GM18861 (cell line): ENCODE measurements at regions not wholly inside any gene's neighbourhood (a gene's known extent, or its start where the extent isn't known, plus 50 kb on each side); places are given as distances from the start of the nearest gene placed in this dataset.

Source experiments
- ATAC-seq: cut with Tn5 transposase; IDR thresholded peaks from one replicate; pipeline ENCODE4 v1.9.1; 2021; ENCODE audit not compliant: unreplicated experiment

GRCh38 chr1:239268941-239269340 is 117.4 kb upstream of the CHRM3 start:
- no peak for ATAC-seq

GRCh38 chr1:239268007-239268406 is 118.4 kb upstream of the CHRM3 start:
- no peak for ATAC-seq

- no peak for ATAC-seq
Observed at GRCh38 chr1:239263801-239264200, 122.6 kb upstream of the CHRM3 start.

GRCh38 chr1:239262538-239262937 is 123.8 kb upstream of the CHRM3 start:
- no peak for ATAC-seq

- ATAC-seq, result no peak
Observed at GRCh38 chr1:239261521-239261920, 124.8 kb upstream of the CHRM3 start.

GRCh38 chr1:239260842-239261241 is 125.5 kb upstream of the CHRM3 start:
- ATAC-seq, result no peak

- ATAC-seq, result no peak
Observed at GRCh38 chr1:239255628-239256160, 130.7 kb upstream of the CHRM3 start.

- no peak for ATAC-seq
Observed at GRCh38 chr1:239254999-239255398, 131.4 kb upstream of the CHRM3 start.

- no peak for ATAC-seq
Observed at GRCh38 chr1:239253032-239253431, 133.3 kb upstream of the CHRM3 start.

- no peak for ATAC-seq
Observed at GRCh38 chr1:239250353-239251035, 135.9 kb upstream of the CHRM3 start.

- no peak for ATAC-seq
Observed at GRCh38 chr1:239247285-239247684, 139.1 kb upstream of the CHRM3 start.

GRCh38 chr1:239244084-239244483 is 142.3 kb upstream of the CHRM3 start:
- no peak for ATAC-seq

GRCh38 chr1:239243006-239243405 is 143.4 kb upstream of the CHRM3 start:
- no peak for ATAC-seq

- no peak for ATAC-seq
Observed at GRCh38 chr1:239242404-239242803, 144.0 kb upstream of the CHRM3 start.

GRCh38 chr1:239240736-239241135 is 145.6 kb upstream of the CHRM3 start:
- ATAC-seq, result no peak

- no peak for ATAC-seq
Observed at GRCh38 chr1:239239529-239239928, 146.8 kb upstream of the CHRM3 start.

- ATAC-seq, result no peak
Observed at GRCh38 chr1:239237912-239238311, 148.5 kb upstream of the CHRM3 start.

- no peak for ATAC-seq
Observed at GRCh38 chr1:239233626-239234025, 152.7 kb upstream of the CHRM3 start.

GRCh38 chr1:239232921-239233320 is 153.4 kb upstream of the CHRM3 start:
- no peak for ATAC-seq

GRCh38 chr1:239228451-239228850 is 157.9 kb upstream of the CHRM3 start:
- ATAC-seq, result no peak

- no peak for ATAC-seq
Observed at GRCh38 chr1:239225396-239225795, 161.0 kb upstream of the CHRM3 start.

GRCh38 chr1:239224100-239224499 is 162.3 kb upstream of the CHRM3 start:
- no peak for ATAC-seq

- no peak for ATAC-seq
Observed at GRCh38 chr1:239222999-239223398, 163.4 kb upstream of the CHRM3 start.
